WTC11 (cell line): ENCODE measurements at regions not wholly inside any gene's neighbourhood (a gene's known extent, or its start where the extent isn't known, plus 50 kb on each side); places are given as distances from the start of the nearest gene placed in this dataset.

Experiments used
- CREM ChIP-seq: sonication (generic); formaldehyde crosslinking; IDR thresholded peaks from 2 replicates; pipeline ENCODE4 v1.8.1; 2022; ENCODE audit warnings: mild to moderate bottlenecking, missing genetic modification reagents, moderate library complexity
- CTCF ChIP-seq: fragments of 200-600 bp; IDR thresholded peaks from 2 replicates; pipeline ENCODE4 v1.8.0; 2022; ENCODE audit warnings: antibody characterized with exemption
- ELF4 ChIP-seq: sonication (generic); formaldehyde crosslinking; IDR thresholded peaks from 2 replicates; pipeline ENCODE4 v1.8.1; 2022; ENCODE audit warnings: low read depth, mild to moderate bottlenecking, moderate library complexity, missing genetic modification reagents
- ETV6 ChIP-seq: sonication (generic); formaldehyde crosslinking; IDR thresholded peaks from 2 replicates; pipeline ENCODE4 v1.8.1; 2022; ENCODE audit warnings: mild to moderate bottlenecking, missing genetic modification reagents
- GRHL2 ChIP-seq: fragments of 250-450 bp; sonication (Bioruptor Pico); IDR thresholded peaks from 2 replicates; pipeline ENCODE4 v1.8.0; 2022; ENCODE audit warnings: mild to moderate bottlenecking, moderate library complexity; ENCODE audit not compliant: insufficient replicate concordance, severe bottlenecking
- ZNF138 ChIP-seq: sonication (generic); formaldehyde crosslinking; conservative IDR thresholded peaks from 2 replicates; pipeline ENCODE4 v1.8.1; 2022; ENCODE audit warnings: mild to moderate bottlenecking, moderate library complexity, missing genetic modification reagents
- ZNF263 ChIP-seq: sonication (generic); formaldehyde crosslinking; IDR thresholded peaks from 2 replicates; pipeline ENCODE4 v1.8.1; 2022; ENCODE audit warnings: low read depth, mild to moderate bottlenecking, moderate library complexity, missing genetic modification reagents

- TF ChIP-seq ZNF263 (CRISPR knock-in tag) (no peak), CTCF (no peak), GRHL2 (CRISPR knock-in tag) (no peak), ZNF138 (no peak), ETV6 (CRISPR knock-in tag) (no peak), ELF4 (CRISPR knock-in tag) (no peak), CREM (no peak)
Measured at GRCh38 chr7:67900456-67900855, 903.8 kb downstream of the TYW1 start.
